ENCODE measurements at regions not wholly inside any gene's neighbourhood (a gene's known extent, or its start where the extent isn't known, plus 50 kb on each side); places are given as distances from the start of the nearest gene placed in this dataset.
"Not testable (repeated sequence)": the region's sequence is repeated elsewhere in the genome, so short reads cannot be mapped to it uniquely, and the experiment has no call there.

GRCh38 chr21:38913893-38914527, 108.3 kb downstream of the ETS2 start:
- no peak for DNase-seq (ENCODE audit: low read depth in 2 of 2)

DNA sequence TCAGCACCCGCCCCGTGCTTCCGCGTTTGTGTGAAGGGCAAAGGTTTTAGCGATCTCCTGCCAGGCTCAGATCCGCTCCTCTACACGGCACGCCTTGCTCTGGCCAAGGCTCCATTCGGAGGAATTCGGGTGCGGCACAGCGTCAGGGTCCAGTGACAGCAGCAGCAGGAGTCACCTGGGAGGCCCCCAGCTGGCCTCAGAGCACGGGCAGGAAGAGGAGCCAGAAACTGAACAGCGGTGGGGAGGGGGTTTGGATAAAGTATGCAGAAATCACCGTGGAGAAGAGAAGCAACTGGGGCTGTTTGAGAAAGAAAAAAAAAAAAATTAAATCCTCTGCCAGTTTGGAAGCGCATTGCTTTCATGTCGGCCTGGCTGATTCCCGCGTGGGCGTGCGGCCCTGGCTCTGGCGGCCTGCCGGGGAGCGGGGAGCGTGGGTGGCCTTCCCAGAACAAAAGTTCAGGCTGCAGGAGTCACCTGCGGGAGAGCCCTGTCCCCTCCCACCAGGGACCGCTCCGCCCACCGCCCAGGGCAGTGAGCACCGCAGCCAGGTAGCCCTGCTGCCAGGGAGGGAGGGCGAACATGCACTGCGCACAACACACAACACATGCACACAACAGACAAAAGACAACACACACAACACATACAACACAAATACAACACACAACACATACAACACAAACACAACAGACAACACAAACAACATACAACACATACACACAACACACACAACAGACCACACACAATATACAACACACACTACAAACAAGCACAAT, 107.6 kb downstream of the ETS2 start:
- no peak for DNase-seq (ENCODE audit: low read depth in 2 of 2)

DNA sequence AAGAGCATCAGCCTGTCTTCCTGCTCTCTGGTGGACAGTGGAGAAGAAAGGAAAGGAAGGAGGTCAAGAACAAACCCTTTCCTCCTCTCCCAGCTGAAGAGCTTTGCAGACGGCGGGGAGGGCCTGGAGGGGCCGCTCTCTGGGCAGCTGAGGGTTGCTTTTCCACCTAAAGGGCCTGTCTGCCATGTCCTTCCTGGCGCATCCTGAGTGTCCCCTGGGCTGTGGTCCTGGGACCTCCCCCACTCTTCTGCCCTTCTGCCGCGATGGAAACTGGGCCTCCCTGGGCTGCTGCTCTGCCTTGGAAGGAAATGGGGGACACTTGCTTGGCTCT, 107.0 kb downstream of the ETS2 start:
- DNase-seq (ENCODE audit: low read depth in 2 of 2), result no peak

- no peak for DNase-seq (ENCODE audit: low read depth in 2 of 2)
These were observed 106.4 kb downstream of the ETS2 start for GRCh38 chr21:38912102-38912629.

- DNase-seq (ENCODE audit: low read depth in 2 of 2), result no peak
These were observed 105.9 kb downstream of the ETS2 start for GRCh38 chr21:38911484-38912101.

DNA sequence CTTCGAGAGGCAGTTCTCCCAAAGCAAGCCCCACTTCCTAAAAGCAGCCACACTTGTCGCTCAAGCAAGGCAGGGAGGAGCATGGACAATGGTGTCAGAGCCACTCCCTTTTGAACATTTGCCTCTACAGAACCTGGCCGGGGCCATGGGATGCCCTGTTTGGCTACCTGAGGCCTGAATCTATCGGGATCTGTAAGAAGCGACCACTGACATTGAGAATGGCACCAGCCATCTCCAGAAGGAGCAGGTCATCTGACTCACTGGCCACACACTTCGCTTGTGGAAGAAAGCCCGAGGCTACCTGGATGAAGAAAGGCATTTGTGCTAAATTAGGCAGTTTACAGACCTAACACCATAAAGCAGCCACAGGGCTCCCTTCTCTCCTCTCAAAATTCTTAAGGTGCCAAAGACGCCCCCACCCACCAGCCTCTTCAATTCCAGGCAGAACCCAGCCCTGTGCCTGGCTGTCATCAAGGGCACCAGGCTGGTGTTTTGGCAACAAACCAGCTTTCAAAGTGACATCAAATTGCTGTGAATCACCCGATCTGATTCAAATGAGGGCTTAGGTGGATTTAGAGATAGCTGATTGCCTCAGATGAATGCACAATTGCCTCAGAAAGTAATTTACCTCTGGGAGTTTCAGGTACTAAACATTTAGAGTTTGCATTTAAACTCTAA, 104.8 kb downstream of the ETS2 start:
- peak in 1 of 2 donors; percentile 21 for DNase-seq (ENCODE audit: low read depth in 2 of 2)

DNA sequence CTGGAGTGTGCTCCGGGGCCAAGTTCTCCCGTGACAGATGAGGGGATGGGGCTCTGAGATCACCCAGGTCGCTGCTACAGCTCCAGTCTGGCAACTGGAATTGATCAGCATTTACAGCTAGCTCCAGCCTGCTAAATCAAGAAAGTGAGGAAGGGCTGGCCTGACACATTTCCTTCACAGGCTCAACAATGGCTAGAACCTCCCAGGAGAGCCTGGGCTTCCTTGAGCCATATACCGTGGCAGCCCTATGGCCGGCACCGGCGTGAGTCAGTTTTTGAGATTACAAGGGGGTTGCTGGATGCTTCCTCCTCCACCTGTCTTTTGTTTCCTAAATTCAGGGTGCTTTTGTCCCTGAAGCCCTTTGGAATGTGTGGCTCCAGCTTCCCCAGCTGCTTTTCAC, 104.2 kb downstream of the ETS2 start:
- DNase-seq (ENCODE audit: low read depth in 2 of 2), result no peak

DNA sequence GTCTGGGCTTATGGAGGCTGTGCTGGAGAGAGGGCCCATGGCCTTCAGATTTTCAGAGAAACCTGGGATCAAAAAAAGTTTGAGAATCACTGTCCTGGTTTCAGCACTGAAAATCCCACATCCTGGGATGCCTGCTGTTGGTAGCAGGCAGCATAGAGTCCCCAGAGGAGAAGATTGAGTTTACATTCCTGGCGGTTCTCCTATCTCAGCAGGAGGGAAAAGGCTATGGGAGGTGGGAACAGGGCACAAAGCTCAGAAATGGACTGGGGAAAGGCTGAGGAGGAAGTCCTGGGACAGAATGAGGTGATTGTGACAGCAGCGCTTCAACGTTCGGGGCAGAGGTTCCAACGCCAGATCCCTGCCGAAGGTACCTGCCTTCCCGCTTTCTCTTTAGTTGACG, 103.4 kb downstream of the ETS2 start:
- DNase-seq (ENCODE audit: low read depth in 2 of 2), result no peak

- no peak for DNase-seq (ENCODE audit: low read depth in 2 of 2)
These were observed 102.8 kb downstream of the ETS2 start for GRCh38 chr21:38908537-38908936.

DNA sequence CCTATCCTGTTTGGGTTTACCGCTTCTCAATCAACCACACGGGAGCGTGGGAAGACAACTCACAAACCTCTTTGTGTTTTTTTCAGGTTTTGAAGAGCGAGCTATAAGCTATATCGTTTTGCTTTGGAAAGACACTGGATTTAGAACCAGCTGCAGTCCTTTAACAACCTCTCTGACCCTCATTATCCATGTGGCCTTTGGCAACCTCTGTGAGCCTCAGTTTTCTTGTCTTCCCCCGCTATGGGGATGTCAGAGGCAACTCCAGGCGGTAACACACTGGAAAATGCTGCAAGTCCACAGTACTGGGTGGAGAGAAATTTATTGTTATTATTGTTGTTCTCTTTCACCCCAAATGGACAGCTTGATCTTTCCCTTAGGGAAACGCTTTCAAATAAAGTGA, 100.0 kb downstream of the ETS2 start:
- no peak for DNase-seq (ENCODE audit: low read depth in 2 of 2)

DNA sequence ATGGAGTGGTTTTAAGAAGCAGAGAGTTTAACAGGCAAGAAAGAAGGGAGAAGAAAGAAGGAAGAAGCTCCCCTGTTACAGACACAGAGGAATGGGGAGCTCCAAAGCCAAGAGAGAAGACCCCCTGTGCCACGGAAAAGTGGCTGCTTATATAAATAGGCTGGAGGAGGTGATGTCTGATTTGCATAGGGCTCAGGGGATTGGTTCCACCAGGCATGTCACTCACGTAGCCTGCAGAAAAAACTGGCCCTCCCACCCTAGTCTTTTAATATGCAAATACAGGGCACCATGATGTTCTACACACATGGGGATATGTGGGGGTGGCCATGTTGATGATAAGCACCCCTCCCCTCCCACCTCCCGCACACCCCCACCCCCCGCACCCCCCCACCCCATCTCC, 99.6 kb downstream of the ETS2 start:
- DNase-seq (ENCODE audit: low read depth in 2 of 2), result no peak

DNA sequence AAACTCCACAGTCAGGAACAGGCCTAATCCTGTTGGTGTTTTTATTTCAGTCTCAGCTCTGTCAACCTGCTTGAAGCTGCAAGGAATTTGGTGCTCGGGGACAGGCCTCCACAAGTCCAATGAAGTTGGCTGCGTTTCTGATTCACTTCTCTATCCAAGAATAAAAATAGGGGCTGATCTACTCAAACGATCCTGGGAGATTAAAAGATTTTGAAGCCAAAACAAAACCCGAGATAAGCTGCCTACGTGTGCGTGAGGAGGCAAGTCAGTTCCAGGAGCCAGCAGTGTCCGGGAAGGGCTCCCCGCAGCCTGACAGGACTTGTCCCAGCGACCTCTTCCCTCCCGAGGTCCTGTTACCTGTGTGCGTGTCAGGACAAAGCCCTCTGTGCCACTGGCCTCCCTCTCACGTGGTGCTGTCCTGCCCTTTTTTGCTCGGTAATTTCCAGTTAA, 98.0 kb downstream of the ETS2 start:
- no peak for DNase-seq (ENCODE audit: low read depth in 2 of 2)

GRCh38 chr21:38902608-38903445, 97.1 kb downstream of the ETS2 start:
- no peak for DNase-seq (ENCODE audit: low read depth in 2 of 2)

DNA sequence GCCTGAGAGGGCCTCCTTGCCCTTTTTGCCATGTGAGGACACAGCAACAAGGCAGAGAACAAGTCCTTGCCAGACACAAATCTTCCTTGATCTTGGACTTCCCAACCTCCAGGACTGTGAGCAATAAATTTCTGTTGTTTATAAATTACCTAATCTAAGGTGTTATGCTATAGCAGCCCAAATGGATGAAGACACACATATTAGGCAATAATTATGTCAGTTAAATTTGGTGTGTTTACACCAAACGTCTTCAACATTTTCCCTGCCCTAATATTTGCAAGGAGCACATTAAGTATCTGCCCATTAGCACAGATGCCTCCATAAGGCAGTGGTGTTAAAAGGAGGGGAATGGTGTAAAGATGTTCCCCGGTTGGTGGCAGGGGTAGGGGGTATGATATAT, 94.8 kb downstream of the ETS2 start:
- no peak for DNase-seq (ENCODE audit: low read depth in 2 of 2)

GRCh38 chr21:38899985-38900384, 94.3 kb downstream of the ETS2 start:
- DNase-seq (ENCODE audit: low read depth in 2 of 2), result not testable (repeated sequence)

DNA sequence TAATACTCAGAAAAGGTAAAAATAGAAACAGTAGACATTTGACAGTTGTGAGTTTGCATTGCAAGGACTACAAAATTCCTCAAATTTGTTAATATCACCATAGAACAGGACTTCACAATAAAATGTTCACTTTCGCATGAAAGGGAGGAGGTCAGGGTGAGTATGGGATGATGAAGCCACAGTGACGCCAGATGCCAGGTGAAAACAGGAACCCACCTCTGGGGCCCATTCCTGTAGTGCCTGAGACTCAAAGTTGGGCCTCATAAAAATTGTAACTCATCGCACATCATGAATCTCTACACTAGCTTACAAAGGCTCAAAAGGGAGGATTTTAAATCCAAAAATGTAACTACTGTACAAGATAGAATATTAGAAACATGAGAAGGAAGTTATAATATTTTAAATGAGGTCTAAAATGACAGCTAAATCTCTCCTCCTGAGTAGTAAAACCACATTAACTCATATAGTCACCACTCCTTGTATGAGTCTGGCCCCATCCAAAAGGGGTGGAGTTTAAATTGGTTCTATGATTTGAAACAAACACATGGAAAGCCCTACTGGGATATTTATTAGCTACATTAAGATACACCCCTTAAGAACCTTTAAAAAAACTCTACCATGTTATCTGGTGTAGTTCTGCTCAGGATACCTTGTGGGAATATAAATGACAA, 93.7 kb downstream of the ETS2 start:
- no peak for DNase-seq (ENCODE audit: low read depth in 2 of 2)

- DNase-seq (ENCODE audit: low read depth in 2 of 2), result no peak
These were observed 92.8 kb downstream of the ETS2 start for GRCh38 chr21:38898422-38899096.

- DNase-seq (ENCODE audit: low read depth in 2 of 2), result no peak
These were observed 92.0 kb downstream of the ETS2 start for GRCh38 chr21:38897532-38898421.

DNA sequence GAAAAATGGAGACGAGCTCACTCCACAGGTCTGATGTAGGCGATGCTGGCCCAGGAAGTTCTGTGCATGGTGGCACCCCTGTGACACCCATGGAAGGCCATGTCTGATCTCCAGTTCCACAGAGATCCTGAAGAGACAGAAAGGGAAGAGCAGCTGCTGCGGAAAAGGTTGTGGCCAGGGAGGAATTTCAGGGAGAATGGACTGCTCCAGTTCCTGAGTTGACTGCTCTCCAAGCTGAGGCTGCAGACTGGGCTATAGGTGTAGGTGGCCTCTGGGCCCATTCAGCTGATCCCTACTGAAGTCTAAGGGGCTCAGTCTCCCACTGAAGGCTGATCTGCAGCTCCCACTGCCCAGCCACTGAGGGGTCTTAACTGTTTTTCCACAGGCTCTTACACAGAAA, 89.2 kb downstream of the ETS2 start:
- DNase-seq (ENCODE audit: low read depth in 2 of 2), result no peak
